SKM-1 (cell line): ENCODE measurements at regions not wholly inside any gene's neighbourhood (a gene's known extent, or its start where the extent isn't known, plus 50 kb on each side); places are given as distances from the start of the nearest gene placed in this dataset.
"Not testable (repeated sequence)": the region's sequence is repeated elsewhere in the genome, so short reads cannot be mapped to it uniquely, and the experiment has no call there.

Experiments used
- DNase-seq: peaks from one replicate; lab custom pipeline; 2025; ENCODE audit not compliant: unreplicated experiment; lab: John Stamatoyannopoulos, UW

GRCh38 chr4:81606801-81607501 lies 135.2 kb upstream of the RASGEF1B start:
- DNase-seq, result no peak

- DNase-seq, result no peak
Measured at GRCh38 chr4:81606166-81606565, 134.5 kb upstream of the RASGEF1B start.

GRCh38 chr4:81605271-81605670 lies 133.6 kb upstream of the RASGEF1B start:
- no peak for DNase-seq

DNA sequence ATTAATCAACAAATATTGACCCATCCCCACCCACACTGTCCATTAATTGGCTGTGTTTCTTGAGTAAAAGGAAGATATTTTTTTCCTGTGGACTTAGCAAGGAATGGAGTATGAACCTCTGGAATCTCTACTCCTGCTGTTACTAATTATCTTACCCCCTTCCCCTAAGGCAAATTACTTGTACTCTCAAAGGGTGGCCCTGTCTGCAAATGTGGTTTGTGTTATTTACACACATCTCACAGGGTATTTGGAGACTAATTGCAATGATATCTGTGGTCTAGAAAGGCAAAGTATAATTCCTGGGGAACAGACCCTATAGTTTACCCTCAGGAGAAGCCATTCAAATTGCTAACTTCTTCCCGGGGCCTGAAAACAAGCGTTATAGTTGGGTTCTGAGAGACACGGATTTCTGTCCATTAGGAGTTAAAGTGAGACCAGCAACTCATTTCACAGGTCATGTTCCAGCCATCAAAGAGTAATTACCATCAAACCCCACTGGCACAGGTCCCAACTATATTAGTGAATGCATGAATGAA lies 133.0 kb upstream of the RASGEF1B start:
- DNase-seq, result no peak

DNA sequence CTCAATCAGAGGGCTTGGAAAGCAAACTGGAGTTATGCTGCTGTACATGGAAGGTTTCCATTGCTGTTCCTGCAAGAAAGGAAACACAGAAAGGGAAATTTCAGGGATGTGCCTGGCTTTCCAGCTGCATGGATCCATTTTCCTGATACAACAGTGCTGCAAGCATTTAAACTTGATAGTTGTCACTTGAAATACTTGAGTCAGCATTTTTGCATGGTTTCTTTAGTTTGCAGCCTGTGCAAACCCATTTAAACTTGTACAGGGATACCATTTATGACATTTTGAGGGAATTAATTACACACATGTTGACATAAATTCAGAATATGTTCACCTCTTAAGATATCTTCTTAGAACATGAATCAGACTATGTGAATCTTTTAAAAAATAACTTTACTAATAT lies 131.1 kb upstream of the RASGEF1B start:
- DNase-seq, result no peak

DNA sequence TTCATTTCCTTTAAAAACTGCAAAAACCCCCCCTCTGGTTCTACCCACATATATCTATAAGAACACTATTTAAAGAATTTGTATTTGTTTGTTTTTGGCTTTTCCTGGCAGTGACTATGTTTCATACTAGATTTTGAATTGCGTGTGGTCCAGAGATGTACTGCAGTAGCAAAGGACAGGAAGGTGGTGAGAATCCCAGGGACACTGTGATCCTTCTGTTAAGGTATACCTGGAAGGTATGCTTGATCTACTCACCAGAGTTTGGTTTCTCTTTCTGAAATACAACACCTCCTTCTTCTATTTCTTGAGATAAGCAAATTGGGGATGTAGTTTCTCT lies 129.6 kb upstream of the RASGEF1B start:
- no peak for DNase-seq

DNA sequence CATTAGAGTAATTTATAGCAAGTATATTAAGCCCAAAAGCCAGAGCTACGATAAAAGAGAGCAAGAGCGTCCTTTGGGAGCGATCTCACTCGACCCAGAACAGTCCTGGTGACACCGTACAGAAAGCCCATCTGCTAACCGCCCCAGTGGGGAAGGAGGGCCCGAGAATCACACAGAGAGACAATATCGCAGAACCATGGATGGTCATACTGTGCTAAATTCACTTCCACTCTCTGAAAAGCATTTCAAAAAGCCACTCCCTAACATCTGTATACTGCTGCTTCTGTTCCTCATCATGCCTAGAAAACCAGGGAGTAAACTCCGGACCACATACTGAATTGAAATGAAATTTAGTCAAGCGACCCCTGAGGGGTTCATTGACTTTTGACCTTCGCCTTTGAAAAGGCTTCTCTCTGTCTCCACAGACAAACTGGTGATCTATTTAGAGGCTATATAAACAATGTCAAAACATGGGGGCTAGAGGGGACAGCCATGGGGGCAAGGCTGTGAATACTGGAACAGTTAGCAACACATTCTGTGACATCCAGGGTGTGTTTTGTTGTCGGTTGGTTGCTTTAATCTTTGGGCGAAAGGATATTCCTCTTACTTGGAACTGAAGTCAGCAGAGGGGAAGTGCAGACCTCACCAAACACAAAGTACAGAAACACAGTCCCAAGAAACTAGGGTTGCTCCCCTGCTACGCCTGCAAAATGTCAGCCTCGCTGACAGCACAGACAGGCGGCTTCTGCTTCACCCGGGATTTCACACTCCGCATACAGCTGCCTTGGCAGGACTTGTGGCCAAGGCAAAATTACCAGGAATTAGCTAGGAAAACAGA lies 129.0 kb upstream of the RASGEF1B start:
- no peak for DNase-seq

DNA sequence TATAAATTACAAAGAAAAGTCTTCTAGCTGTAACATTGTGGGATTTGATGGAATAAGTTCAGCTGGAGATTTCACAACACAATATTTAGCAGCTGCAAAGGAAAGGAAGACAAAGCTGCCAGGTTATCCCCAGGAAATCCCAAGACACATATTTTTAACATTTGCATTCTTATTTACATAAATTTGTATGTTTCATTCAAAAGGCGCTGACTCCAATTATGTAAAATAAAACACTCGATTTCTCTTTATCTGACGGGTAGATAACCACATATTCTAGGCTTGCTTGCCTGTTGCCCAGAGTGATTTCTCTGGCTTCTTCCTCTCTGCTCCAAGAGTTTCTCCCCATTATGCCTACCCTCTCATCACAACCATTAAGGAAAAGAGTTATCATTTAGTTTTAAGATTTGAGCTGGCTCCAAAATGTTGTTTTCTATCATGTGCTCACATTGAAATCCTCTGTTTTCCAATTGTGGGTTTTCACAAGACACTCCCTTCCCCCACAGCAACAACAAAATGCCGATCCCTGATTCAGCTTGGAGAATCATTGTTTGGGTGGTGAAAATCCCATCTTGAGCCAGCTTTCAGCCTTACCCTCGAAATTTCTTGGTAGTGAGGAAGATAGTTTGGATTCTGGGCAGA lies 128.2 kb upstream of the RASGEF1B start:
- no peak for DNase-seq

GRCh38 chr4:81595798-81596610 lies 124.3 kb upstream of the RASGEF1B start:
- DNase-seq, result no peak

DNA sequence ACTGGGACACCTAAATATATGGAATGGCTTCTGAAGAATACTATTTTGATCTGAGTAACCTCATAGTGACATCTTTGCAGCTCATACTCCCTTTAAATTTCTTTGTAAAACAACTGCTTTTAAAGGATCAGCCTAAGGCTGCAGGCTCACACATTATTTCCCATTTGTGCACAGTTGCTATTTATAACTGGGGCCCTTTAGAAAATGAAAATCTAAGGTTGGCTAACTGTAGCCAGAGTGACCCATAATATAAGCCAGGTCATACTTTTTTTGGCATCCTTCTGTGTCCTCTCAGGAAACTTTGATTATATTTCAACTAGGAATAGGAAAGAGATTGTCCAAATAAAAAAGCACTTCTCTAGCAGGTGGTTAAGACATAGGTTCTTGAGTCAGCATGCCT lies 123.6 kb upstream of the RASGEF1B start:
- DNase-seq, result no peak

DNA sequence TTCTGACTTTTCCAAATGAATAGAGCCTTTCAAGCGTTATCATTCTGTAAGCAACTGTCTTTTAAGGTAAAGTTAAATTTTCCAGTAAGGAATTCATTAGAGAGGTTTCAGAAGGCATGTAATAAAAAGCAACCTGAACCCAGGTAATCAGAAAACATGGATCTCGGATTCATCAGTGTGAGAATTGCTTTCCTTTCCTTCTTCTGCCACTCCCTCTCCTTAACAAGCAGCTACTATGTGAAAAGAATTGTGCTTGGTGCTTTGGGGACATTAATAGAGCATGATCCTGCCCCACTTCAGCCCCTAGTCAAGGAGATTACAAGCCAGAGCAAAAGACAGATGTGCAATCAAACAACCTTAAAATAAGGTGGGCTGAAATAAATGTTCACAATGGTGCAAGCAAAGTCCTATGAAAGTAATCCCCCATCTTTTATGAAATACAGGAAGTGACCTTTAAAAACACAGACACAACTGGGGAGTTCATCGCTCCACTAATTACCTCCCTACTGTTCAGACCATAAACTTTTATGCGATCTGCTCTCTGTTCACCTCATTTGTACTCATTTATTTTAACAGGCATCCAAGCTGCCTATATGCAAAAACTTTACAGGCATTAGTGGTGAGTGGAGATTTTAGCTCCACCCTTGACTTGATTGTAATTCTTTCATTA lies 122.9 kb upstream of the RASGEF1B start:
- DNase-seq, result no peak

GRCh38 chr4:81592701-81593100 lies 121.0 kb upstream of the RASGEF1B start:
- no peak for DNase-seq

DNA sequence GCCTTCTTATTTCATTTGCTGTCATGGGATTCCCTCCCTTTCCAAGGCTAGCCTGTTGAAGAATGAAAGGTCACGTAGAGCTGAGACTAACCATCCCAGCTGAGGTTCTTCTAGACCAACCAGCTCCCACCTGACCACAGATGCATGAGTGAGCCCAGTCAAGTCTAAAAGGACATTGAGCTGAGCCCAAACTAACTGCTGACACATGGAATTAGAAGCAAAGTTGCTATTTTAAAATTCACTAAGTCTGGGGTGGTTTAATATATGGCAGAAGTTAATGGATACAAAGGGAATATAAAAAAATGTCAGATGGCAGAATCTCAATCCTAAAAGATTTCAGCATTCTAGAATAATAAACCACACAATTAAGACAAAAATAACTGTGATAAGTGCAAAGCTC lies 118.9 kb upstream of the RASGEF1B start:
- DNase-seq, result no peak

DNA sequence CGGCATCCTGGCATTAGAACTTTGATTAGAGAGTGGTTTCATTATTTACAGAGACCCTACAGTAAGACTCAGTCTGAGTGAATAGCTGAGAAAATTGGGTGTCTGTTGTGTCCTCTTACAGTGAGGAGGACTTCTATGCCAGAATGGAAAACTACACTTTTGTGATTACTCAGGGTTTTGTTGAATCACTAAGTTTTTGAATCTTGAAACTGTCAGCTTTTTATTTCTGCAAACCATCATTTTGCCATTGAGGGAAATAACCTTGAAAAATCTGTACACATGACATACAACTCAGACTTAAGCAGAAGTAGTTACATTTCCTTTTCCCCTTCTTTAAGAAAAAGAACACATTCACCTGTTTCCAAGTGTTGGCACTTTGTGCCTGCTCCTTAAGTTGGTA lies 117.6 kb upstream of the RASGEF1B start:
- DNase-seq, result no peak

DNA sequence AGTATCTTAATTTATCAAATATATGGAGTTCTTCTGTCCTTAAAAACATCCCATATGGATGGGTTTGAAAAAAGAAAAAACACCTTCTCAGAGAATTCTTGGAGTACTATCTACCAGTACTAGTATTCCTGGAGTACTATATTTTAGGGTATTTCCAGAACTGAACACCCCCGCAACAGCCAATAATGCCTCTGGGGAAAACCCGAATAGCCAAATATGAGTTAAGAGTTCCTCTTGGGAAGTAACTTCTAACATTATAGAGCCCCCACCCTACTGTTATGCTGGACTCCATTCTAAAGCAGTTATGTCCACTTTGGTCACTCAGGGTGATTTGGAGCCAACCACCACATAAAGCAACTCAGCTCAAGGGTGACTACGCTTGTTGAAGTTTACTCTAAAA lies 115.0 kb upstream of the RASGEF1B start:
- no peak for DNase-seq

- not testable (repeated sequence) for DNase-seq
Measured at GRCh38 chr4:81580994-81581374, 109.3 kb upstream of the RASGEF1B start.

DNA sequence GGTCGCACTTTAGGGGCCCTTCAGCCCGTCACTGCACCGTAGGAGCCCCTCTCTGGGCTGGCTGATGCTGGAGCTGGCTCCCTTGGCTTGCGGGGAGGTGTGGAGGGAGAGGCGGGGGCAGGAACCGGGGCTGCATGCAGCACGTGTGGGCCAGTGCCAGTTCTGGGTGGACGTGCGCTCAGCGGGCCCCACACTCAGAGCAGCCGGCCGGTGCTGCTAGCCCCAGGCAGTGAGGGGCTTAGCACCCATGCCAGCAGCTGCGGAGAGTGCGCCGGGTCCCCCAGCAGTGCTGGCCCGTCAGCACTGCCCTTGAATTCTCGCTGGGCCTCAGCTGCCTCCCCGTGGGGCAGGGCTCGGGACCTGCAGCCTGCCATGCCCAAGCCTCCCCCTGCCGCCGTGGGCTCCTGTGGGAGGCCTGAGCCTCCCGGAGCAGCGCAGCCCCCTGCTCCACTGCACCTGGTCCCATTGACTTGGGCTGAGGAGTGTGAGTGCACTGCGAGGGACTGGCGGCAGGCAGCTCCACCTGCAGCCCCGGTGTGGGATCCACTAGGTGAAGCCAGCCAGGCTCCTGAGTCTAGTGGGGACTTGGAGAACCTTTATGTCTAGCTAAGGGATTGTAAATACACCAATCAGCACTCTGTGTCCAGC lies 108.8 kb upstream of the RASGEF1B start:
- no peak for DNase-seq

GRCh38 chr4:81577392-81577791 lies 105.7 kb upstream of the RASGEF1B start:
- DNase-seq, result no peak

DNA sequence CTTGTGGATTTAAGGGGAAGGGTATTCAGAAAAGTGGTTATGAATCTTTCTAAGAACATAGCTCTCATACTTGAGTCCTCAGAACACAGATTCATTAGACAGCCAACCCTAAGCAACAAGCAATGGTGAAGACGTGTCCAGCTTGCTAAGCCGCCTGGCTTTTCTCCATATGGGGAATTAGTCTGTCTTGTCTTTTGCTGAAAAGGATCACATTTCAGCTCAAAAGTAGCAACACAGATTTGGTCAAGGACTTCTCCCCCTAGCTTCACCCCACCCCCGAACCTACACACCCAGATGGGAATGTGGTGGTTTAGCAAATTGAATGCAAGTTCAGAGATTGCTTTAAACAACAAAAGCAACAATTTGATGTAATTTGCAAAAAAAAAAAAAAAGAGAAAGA lies 103.3 kb upstream of the RASGEF1B start:
- DNase-seq, result no peak

DNA sequence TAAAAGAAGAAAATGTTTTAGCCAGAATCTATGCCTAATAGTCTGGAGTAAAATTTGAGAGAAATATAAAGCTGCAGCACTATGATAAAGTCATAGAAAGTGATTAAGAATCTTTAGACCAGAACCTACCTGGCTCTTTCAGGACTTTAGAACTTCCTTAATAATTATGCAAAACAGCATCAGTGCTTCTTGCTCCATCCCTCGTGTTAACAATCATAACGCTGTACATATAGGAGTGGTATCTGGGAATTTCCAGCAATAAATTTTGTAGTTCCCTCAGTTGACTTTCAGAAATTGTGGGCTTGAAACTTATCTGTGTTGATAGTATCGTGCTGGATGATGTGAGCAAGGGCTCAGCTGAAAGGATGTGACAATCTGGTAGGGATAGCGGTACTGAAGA lies 102.1 kb upstream of the RASGEF1B start:
- DNase-seq, result no peak
